Endodermal cell (in vitro differentiated cells): ENCODE measurements at regions not wholly inside any gene's neighbourhood (a gene's known extent, or its start where the extent isn't known, plus 50 kb on each side); places are given as distances from the start of the nearest gene placed in this dataset.

Experiments
- DNase-seq: peaks from one replicate; pipeline ENCODE4 v3.0.0-alpha.2; 2017
- H3K27ac ChIP-seq: 2 replicates; pipeline ENCODE4 v1.5.1; 2013; ENCODE audit warnings: mild to moderate bottlenecking, low read depth, low read length, moderate library complexity
- H3K27me3 ChIP-seq: 2 replicates; pipeline ENCODE4 v1.6.1; 2013; ENCODE audit warnings: mild to moderate bottlenecking, low read length, moderate library complexity; ENCODE audit not compliant: insufficient read depth, control insufficient read depth, poor library complexity, severe bottlenecking
- H3K36me3 ChIP-seq: 2 replicates; pipeline ENCODE4 v1.7.0; 2013; ENCODE audit warnings: mild to moderate bottlenecking, low read length, moderate library complexity; ENCODE audit not compliant: control insufficient read depth, insufficient read depth
- H3K4me1 ChIP-seq: one replicate; pipeline ENCODE4 v1.7.0; 2013; ENCODE audit warnings: low read length; ENCODE audit not compliant: control insufficient read depth, insufficient read depth
- H3K4me3 ChIP-seq: 2 replicates; pipeline ENCODE4 v1.5.1; 2013; ENCODE audit warnings: mild to moderate bottlenecking, low read length, moderate library complexity
- H3K9ac ChIP-seq: 2 replicates; pipeline ENCODE4 v1.6.1; 2013; ENCODE audit warnings: mild to moderate bottlenecking, low read length, moderate library complexity; ENCODE audit not compliant: poor library complexity, severe bottlenecking; ENCODE audit errors: extremely low read depth
- H3K9me3 ChIP-seq: 2 replicates; pipeline ENCODE4 v1.6.1; 2013; ENCODE audit warnings: mild to moderate bottlenecking, low read length, moderate library complexity; ENCODE audit not compliant: control insufficient read depth
- H3K27ac Mint-ChIP-seq: 2 replicates; pipeline ENCODE4 v1.8.0; 2020; ENCODE audit warnings: mixed read lengths
- H3K27me3 Mint-ChIP-seq: 2 replicates; pipeline ENCODE4 v1.8.0; 2021; ENCODE audit warnings: mild to moderate bottlenecking, mixed read lengths; ENCODE audit not compliant: insufficient read depth
- H3K36me3 Mint-ChIP-seq: 2 replicates; pipeline ENCODE4 v1.8.0; 2020; ENCODE audit warnings: low read depth, mixed read lengths
- H3K4me1 Mint-ChIP-seq: 2 replicates; pipeline ENCODE4 v1.8.0; 2020; ENCODE audit warnings: mixed read lengths
- H3K4me3 Mint-ChIP-seq: 2 replicates; pipeline ENCODE4 v1.8.0; 2020; ENCODE audit warnings: mild to moderate bottlenecking, moderate library complexity, mixed read lengths
- H3K9me3 Mint-ChIP-seq: 2 replicates; pipeline ENCODE4 v1.8.0; 2020; ENCODE audit warnings: mild to moderate bottlenecking, mixed read lengths
- CTCF ChIP-seq: fragments of 200-600 bp; sonication (generic); conservative IDR thresholded peaks from 2 replicates; pipeline ENCODE4 v1.5.0; 2021; ENCODE audit warnings: antibody characterized with exemption, mild to moderate bottlenecking
- WGBS, 2 experiments: methylation state at CpG; one replicate each; pipeline versions ENCODE4 v1.1.5 to v1.1.7; 2013; ENCODE audit warnings: missing lambda C conversion rate in 2 of 2, mixed read lengths in 1 of 2; ENCODE audit not compliant: insufficient coverage in 1 of 2, insufficient read length in 1 of 2; 5-methylcytosine and 5-hydroxymethylcytosine counted together

GRCh38 chr2:236899950-236900640, 185.6 kb upstream of the COPS8 start:
- TF ChIP-seq CTCF: no peak
- WGBS, 2 experiments: 73 to 75% methylated on average over 2 to 6 of the region's 6 CpGs
- H3K27ac Mint-ChIP-seq: no peak overlapping the region
- Histone ChIP-seq H3K4me3 (no peak overlapping the region), H3K9me3 (no peaks in the 10 kb centered on the region), H3K36me3 (no peaks in the 10 kb centered on the region), H3K27me3 (no peaks in the 10 kb centered on the region), H3K9ac (no peak overlapping the region), H3K4me1 (peaks cover 8% of the 10 kb centered on the region), H3K27ac (no peak overlapping the region)
- peaks cover 22% of the 10 kb centered on the region for H3K27me3 Mint-ChIP-seq
- H3K9me3 Mint-ChIP-seq: no peaks in the 10 kb centered on the region
- no peaks in the 10 kb centered on the region for H3K36me3 Mint-ChIP-seq
- no peak for DNase-seq
- H3K4me3 Mint-ChIP-seq: no peak overlapping the region
- peaks cover 27% of the 10 kb centered on the region for H3K4me1 Mint-ChIP-seq

GRCh38 chr2:236901956-236902355, 183.7 kb upstream of the COPS8 start:
- H3K4me1 Mint-ChIP-seq: peaks cover 28% of the 10 kb centered on the region
- no peaks in the 10 kb centered on the region for H3K36me3 Mint-ChIP-seq
- H3K4me3 Mint-ChIP-seq: no peak overlapping the region
- H3K36me3 ChIP-seq: no peaks in the 10 kb centered on the region
- no peaks in the 10 kb centered on the region for H3K27me3 ChIP-seq
- no peak for DNase-seq
- no peak overlapping the region for H3K27ac ChIP-seq
- H3K9me3 ChIP-seq: no peaks in the 10 kb centered on the region
- 96 to 100% methylated on average over 2 to 4 of the region's 4 CpGs for WGBS, 2 experiments
- no peak overlapping the region for H3K4me3 ChIP-seq
- H3K4me1 ChIP-seq: peaks cover 8% of the 10 kb centered on the region
- H3K27ac Mint-ChIP-seq: no peak overlapping the region
- H3K9ac ChIP-seq: no peak overlapping the region
- H3K9me3 Mint-ChIP-seq: no peaks in the 10 kb centered on the region
- H3K27me3 Mint-ChIP-seq: peaks cover 22% of the 10 kb centered on the region
- no peak for TF ChIP-seq CTCF

- TF ChIP-seq CTCF: no peak
- no peak for DNase-seq
- Histone ChIP-seq H3K9me3 (no peaks in the 10 kb centered on the region), H3K4me1 (peaks cover 8% of the 10 kb centered on the region), H3K4me3 (no peak overlapping the region), H3K27ac (no peak overlapping the region), H3K9ac (no peak overlapping the region), H3K27me3 (no peaks in the 10 kb centered on the region), H3K36me3 (no peaks in the 10 kb centered on the region)
- Mint-ChIP-seq H3K4me3 (no peak overlapping the region), H3K27ac (no peak overlapping the region), H3K4me1 (peaks cover 32% of the 10 kb centered on the region), H3K27me3 (peaks cover 30% of the 10 kb centered on the region), H3K9me3 (no peaks in the 10 kb centered on the region), H3K36me3 (no peaks in the 10 kb centered on the region)
- WGBS, 2 experiments: 92 to 95% methylated on average over 11 of the region's 11 CpGs
These were observed 181.7 kb upstream of the COPS8 start for GRCh38 chr2:236903978-236904377.
